Esophagus muscularis mucosa (tissue), 4 donors: ENCODE measurements at regions not wholly inside any gene's neighbourhood (a gene's known extent, or its start where the extent isn't known, plus 50 kb on each side); places are given as distances from the start of the nearest gene placed in this dataset.

Source experiments
- EP300 ChIP-seq: sonication (generic); formaldehyde crosslinking; IDR thresholded peaks from one replicate; pipeline ENCODE4 v1.6.1; 2017; ENCODE audit warnings: antibody characterized with exemption
- POLR2A ChIP-seq: fragments of 450-650 bp; IDR thresholded peaks from one replicate; pipeline ENCODE4 v1.6.1; 2017; ENCODE audit warnings: antibody characterized with exemption, moderate library complexity, mild to moderate bottlenecking, low read depth
- POLR2AphosphoS5 ChIP-seq, 2 donors: sonication (generic); formaldehyde crosslinking; IDR thresholded peaks; one replicate each; pipeline ENCODE4 v1.6.1; 2017; ENCODE audit warnings: antibody characterized with exemption in 2 of 2
- TF ChIP-seq, protein P1 (sequence below), 3 experiments: fragments of 200-600 bp in 2 of 3; fragments of 450-650 bp in 1 of 3; sonication (generic) in 2 of 3; IDR thresholded peaks; one replicate each; pipeline ENCODE4 v1.5.1; 2017 to 2019; ENCODE audit warnings: antibody characterized with exemption in 3 of 3, mild to moderate bottlenecking in 2 of 3, moderate library complexity in 1 of 3

DNA sequence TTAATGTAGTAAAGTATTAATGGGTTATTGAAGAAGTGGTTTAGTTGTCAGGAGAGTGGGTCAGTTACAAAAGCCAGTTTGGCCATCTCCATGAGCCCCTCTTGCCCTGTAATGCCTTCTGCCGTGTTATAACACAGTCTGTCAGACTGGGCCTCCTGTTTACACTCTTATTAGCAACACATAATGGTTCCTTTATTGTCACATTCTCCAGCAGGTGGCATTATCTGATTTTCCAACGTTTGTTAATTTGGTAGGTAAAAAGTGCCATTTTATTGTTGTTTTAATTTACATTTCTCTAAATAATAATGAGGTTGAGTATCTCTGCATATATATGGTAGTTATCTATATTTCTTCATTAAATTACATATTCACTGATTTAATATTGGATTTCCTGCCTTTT lies 560.8 kb downstream of the FGF13 start:
- TF ChIP-seq, protein P1, sequence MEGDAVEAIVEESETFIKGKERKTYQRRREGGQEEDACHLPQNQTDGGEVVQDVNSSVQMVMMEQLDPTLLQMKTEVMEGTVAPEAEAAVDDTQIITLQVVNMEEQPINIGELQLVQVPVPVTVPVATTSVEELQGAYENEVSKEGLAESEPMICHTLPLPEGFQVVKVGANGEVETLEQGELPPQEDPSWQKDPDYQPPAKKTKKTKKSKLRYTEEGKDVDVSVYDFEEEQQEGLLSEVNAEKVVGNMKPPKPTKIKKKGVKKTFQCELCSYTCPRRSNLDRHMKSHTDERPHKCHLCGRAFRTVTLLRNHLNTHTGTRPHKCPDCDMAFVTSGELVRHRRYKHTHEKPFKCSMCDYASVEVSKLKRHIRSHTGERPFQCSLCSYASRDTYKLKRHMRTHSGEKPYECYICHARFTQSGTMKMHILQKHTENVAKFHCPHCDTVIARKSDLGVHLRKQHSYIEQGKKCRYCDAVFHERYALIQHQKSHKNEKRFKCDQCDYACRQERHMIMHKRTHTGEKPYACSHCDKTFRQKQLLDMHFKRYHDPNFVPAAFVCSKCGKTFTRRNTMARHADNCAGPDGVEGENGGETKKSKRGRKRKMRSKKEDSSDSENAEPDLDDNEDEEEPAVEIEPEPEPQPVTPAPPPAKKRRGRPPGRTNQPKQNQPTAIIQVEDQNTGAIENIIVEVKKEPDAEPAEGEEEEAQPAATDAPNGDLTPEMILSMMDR (IDR thresholded peaks at IDR 0.05) = no peak
- TF ChIP-seq POLR2A = no peak
- no peak for TF ChIP-seq POLR2AphosphoS5 (IDR thresholded peaks at IDR 0.05)
- TF ChIP-seq EP300 = no peak
